Suprapubic skin (tissue), 4 donors: ENCODE measurements at regions not wholly inside any gene's neighbourhood (a gene's known extent, or its start where the extent isn't known, plus 50 kb on each side); places are given as distances from the start of the nearest gene placed in this dataset.

ENCODE experiments used
- POLR2A ChIP-seq, 2 donors: fragments of 450-650 bp; IDR thresholded peaks; one replicate each; pipeline ENCODE4 v1.6.1; 2017; ENCODE audit warnings: antibody characterized with exemption in 2 of 2, mild to moderate bottlenecking in 2 of 2, moderate library complexity in 2 of 2
- POLR2AphosphoS5 ChIP-seq, 3 donors: sonication (generic); formaldehyde crosslinking; IDR thresholded peaks; one replicate each; pipeline ENCODE4 v1.6.1; 2017; ENCODE audit warnings: antibody characterized with exemption in 3 of 3
- TF ChIP-seq, protein P1 (sequence below), 2 donors: fragments of 200-600 bp in 1 of 2; fragments of 450-650 bp in 1 of 2; sonication (generic) in 1 of 2; IDR thresholded peaks; one replicate each; pipeline ENCODE4 v1.5.1; 2016 to 2019; ENCODE audit warnings: antibody characterized with exemption in 2 of 2, mild to moderate bottlenecking in 1 of 2, moderate library complexity in 1 of 2

DNA sequence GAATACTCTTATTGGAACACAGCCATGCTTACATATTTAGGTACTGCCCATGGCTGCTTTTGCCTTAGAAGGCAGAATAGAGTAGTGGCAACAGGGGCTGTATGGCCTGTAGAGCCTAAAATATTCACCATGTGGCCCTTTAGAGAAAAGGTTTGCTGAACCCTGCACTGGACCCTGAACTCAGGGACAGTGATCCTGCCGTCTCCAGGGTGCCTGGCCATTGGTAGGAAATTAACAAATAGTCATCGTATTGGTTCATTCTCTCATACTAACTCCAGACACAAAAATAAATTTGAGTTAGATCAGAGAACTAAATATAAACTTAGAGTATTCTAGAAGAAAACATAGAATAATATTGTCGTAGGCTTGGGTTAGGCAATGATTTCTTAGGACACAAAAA lies 181.4 kb downstream of the BCAS1 start:
- no peak for TF ChIP-seq POLR2A (IDR thresholded peaks at IDR 0.05)
- TF ChIP-seq, protein P1, sequence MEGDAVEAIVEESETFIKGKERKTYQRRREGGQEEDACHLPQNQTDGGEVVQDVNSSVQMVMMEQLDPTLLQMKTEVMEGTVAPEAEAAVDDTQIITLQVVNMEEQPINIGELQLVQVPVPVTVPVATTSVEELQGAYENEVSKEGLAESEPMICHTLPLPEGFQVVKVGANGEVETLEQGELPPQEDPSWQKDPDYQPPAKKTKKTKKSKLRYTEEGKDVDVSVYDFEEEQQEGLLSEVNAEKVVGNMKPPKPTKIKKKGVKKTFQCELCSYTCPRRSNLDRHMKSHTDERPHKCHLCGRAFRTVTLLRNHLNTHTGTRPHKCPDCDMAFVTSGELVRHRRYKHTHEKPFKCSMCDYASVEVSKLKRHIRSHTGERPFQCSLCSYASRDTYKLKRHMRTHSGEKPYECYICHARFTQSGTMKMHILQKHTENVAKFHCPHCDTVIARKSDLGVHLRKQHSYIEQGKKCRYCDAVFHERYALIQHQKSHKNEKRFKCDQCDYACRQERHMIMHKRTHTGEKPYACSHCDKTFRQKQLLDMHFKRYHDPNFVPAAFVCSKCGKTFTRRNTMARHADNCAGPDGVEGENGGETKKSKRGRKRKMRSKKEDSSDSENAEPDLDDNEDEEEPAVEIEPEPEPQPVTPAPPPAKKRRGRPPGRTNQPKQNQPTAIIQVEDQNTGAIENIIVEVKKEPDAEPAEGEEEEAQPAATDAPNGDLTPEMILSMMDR (IDR thresholded peaks at IDR 0.05), result no peak
- TF ChIP-seq POLR2AphosphoS5 (IDR thresholded peaks at IDR 0.05), result no peak
